Activated B cell treated with CpG ODN at 0.5 μM for 24 hours (primary cell): ENCODE measurements at regions not wholly inside any gene's neighbourhood (a gene's known extent, or its start where the extent isn't known, plus 50 kb on each side); places are given as distances from the start of the nearest gene placed in this dataset.
"Not testable (repeated sequence)": the region's sequence is repeated elsewhere in the genome, so short reads cannot be mapped to it uniquely, and the experiment has no call there.

Source experiments
- ATAC-seq: fragments of 200-7000 bp; cut with Tn5 transposase; one replicate; pipeline ENCODE4 v1.10.0; 2021; ENCODE audit warnings: low read depth, mild to moderate bottlenecking, moderate library complexity
- CTCF ChIA-PET: fragments of 350-600 bp; sonication (Branson Sonifier 250); formaldehyde crosslinking; loops from one replicate; lab custom pipeline; 2021; ENCODE audit warnings: antibody characterized with exemption; lab: Charles Lee
- POLR2A ChIA-PET: fragments of 350-600 bp; sonication (Branson Sonifier 250); formaldehyde crosslinking; loops from one replicate; lab custom pipeline; 2021; ENCODE audit warnings: antibody characterized with exemption; lab: Charles Lee
- DNase-seq: peaks from one replicate; pipeline ENCODE4 v3.0.0; 2022
- H3K27ac Mint-ChIP-seq: one replicate; pipeline ENCODE4 v1.8.0; 2020; ENCODE audit warnings: mixed read lengths
- H3K27me3 Mint-ChIP-seq: one replicate; pipeline ENCODE4 v1.8.0; 2021; ENCODE audit warnings: mixed read lengths
- H3K36me3 Mint-ChIP-seq: one replicate; pipeline ENCODE4 v1.8.0; 2021; ENCODE audit warnings: low read depth, mixed read lengths
- H3K4me1 Mint-ChIP-seq: one replicate; pipeline ENCODE4 v1.8.0; 2021; ENCODE audit warnings: mixed read lengths
- H3K4me3 Mint-ChIP-seq: one replicate; pipeline ENCODE4 v1.8.0; 2020; ENCODE audit warnings: mild to moderate bottlenecking, mixed read lengths
- H3K9me3 Mint-ChIP-seq: one replicate; pipeline ENCODE4 v1.8.0; 2020; ENCODE audit warnings: mixed read lengths
- intact Hi-C: fragments of 100-400 bp; cut with micrococcal nuclease; formaldehyde crosslinking; loops from one replicate; pipeline ENCODE4 v1.15.1; 2024
- TF ChIP-seq, protein P1 (sequence below): fragments of 200-600 bp; IDR thresholded peaks from one replicate; pipeline ENCODE4 v1.8.0; 2022; ENCODE audit warnings: antibody characterized with exemption, mild to moderate bottlenecking

GRCh38 chr10:9126728-9127127, 1072.2 kb downstream of the GATA3 start:
- ATAC-seq (no peak), DNase-seq (no peak)
- TF ChIP-seq, protein P1, sequence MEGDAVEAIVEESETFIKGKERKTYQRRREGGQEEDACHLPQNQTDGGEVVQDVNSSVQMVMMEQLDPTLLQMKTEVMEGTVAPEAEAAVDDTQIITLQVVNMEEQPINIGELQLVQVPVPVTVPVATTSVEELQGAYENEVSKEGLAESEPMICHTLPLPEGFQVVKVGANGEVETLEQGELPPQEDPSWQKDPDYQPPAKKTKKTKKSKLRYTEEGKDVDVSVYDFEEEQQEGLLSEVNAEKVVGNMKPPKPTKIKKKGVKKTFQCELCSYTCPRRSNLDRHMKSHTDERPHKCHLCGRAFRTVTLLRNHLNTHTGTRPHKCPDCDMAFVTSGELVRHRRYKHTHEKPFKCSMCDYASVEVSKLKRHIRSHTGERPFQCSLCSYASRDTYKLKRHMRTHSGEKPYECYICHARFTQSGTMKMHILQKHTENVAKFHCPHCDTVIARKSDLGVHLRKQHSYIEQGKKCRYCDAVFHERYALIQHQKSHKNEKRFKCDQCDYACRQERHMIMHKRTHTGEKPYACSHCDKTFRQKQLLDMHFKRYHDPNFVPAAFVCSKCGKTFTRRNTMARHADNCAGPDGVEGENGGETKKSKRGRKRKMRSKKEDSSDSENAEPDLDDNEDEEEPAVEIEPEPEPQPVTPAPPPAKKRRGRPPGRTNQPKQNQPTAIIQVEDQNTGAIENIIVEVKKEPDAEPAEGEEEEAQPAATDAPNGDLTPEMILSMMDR: no peak
- Mint-ChIP-seq H3K4me1 (no peaks in the 10 kb centered on the region), H3K9me3 (no peaks in the 10 kb centered on the region), H3K27me3 (no peaks in the 10 kb centered on the region), H3K27ac (no peak overlapping the region), H3K4me3 (no peak overlapping the region), H3K36me3 (no peaks in the 10 kb centered on the region)
- intact Hi-C loops: no loop called here
- POLR2A ChIA-PET: no interaction called here
- CTCF ChIA-PET: no interaction called here

- ChIA-PET POLR2A (no interaction called here), CTCF (no interaction called here)
- no peaks in the 10 kb centered on the region for H3K4me1 Mint-ChIP-seq
- no peak overlapping the region for H3K4me3 Mint-ChIP-seq
- H3K36me3 Mint-ChIP-seq: no peaks in the 10 kb centered on the region
- ATAC-seq: no peak
- no peaks in the 10 kb centered on the region for H3K27me3 Mint-ChIP-seq
- no peaks in the 10 kb centered on the region for H3K9me3 Mint-ChIP-seq
- no peak overlapping the region for H3K27ac Mint-ChIP-seq
- no peak for DNase-seq
- TF ChIP-seq, protein P1: no peak
- intact Hi-C loops: no loop called here
Observed at GRCh38 chr10:9137368-9137767, 1082.9 kb downstream of the GATA3 start.

DNA sequence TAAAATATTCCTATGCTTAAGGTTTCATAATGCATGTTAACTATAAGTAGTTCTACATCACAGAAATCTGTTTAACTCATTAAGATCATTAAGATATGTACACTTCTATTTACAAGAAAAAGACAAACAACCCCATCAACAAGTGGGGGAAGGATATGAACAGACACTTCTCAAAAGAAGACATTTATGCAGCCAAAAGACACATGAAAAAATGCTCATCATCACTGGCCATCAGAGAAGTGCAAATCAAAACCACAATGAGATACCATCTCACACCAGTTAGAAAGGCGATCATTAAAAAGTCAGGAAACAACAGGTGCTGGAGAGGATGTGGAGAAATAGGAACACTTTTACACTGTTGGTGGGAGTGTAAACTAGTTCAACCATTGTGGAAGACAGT, 1084.3 kb downstream of the GATA3 start:
- H3K9me3 Mint-ChIP-seq, CTCF ChIA-PET, H3K27me3 Mint-ChIP-seq, intact Hi-C loops, H3K36me3 Mint-ChIP-seq, H3K27ac Mint-ChIP-seq, DNase-seq, POLR2A ChIA-PET, ATAC-seq, H3K4me1 Mint-ChIP-seq, H3K4me3 Mint-ChIP-seq: not testable (repeated sequence)

DNA sequence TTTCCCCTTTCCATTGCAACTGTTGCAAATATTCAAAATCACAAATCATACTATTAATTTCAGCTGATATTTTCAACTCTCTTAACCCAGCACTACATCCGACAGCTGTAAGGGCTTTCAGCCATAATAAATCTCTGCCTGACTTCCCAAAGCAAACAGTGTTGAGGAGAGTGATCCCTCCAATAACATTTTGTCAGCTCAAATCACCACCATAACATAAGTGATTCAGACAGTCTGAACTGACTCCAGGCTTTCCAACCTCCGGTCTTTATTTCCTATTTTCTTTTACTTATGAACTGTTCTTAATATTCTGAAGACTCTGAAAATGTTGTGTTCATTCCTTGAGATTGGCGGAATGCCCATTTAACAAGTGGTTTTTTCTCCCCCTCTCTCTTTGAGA, 1085.9 kb downstream of the GATA3 start:
- H3K9me3 Mint-ChIP-seq: peaks cover under 1% of the 10 kb centered on the region
- ChIA-PET CTCF (no interaction called here), POLR2A (no interaction called here)
- intact Hi-C loops: no loop called here
- H3K27ac Mint-ChIP-seq: no peak overlapping the region
- DNase-seq (no peak), ATAC-seq (no peak)
- no peaks in the 10 kb centered on the region for H3K27me3 Mint-ChIP-seq
- no peak overlapping the region for H3K4me3 Mint-ChIP-seq
- no peaks in the 10 kb centered on the region for H3K4me1 Mint-ChIP-seq
- TF ChIP-seq, protein P1: no peak
- no peaks in the 10 kb centered on the region for H3K36me3 Mint-ChIP-seq

GRCh38 chr10:9147475-9147874, 1093.0 kb downstream of the GATA3 start:
- ATAC-seq (no peak), DNase-seq (no peak)
- Mint-ChIP-seq H3K27me3 (no peaks in the 10 kb centered on the region), H3K4me3 (no peak overlapping the region), H3K4me1 (no peaks in the 10 kb centered on the region), H3K27ac (no peak overlapping the region), H3K36me3 (no peaks in the 10 kb centered on the region), H3K9me3 (peaks cover 5% of the 10 kb centered on the region)
- ChIA-PET POLR2A (no interaction called here), CTCF (no interaction called here)
- TF ChIP-seq, protein P1: no peak
- intact Hi-C loops: no loop called here

DNA sequence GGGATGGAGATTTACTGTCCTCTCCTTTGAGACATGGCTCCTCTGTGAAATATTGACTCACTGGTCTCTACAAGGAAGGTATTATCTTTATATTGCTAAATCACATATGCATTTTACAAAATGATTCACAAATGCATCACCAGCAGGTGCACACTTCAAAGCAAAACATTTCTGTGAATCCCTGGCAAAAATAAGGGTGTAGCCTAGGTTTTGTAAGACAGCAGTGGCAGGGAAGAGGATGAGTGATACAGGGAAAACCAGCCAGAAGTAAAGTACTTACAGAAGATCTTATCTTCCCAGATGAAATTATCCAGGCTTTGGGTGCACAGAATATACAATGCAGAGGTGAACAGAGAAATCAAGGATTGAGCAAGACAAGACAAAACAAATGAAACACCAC, 1094.6 kb downstream of the GATA3 start:
- H3K27ac Mint-ChIP-seq: no peak overlapping the region
- TF ChIP-seq, protein P1: no peak
- no peak for ATAC-seq
- CTCF ChIA-PET: no interaction called here
- H3K36me3 Mint-ChIP-seq: no peaks in the 10 kb centered on the region
- POLR2A ChIA-PET: no interaction called here
- H3K27me3 Mint-ChIP-seq: no peaks in the 10 kb centered on the region
- no peak overlapping the region for H3K4me3 Mint-ChIP-seq
- no peak for DNase-seq
- intact Hi-C loops: no loop called here
- no peaks in the 10 kb centered on the region for H3K4me1 Mint-ChIP-seq
- peaks cover 5% of the 10 kb centered on the region for H3K9me3 Mint-ChIP-seq

- POLR2A ChIA-PET, intact Hi-C loops: not testable (repeated sequence)
Observed at GRCh38 chr10:9153057-9153456, 1098.6 kb downstream of the GATA3 start.

More at GRCh38 chr10:9153057-9153456, 1098.6 kb downstream of the GATA3 start:
- H3K36me3 Mint-ChIP-seq, H3K4me1 Mint-ChIP-seq, H3K4me3 Mint-ChIP-seq, ATAC-seq, DNase-seq, H3K9me3 Mint-ChIP-seq, H3K27me3 Mint-ChIP-seq, H3K27ac Mint-ChIP-seq, CTCF ChIA-PET: not testable (repeated sequence)
